ENCODE measurements at regions not wholly inside any gene's neighbourhood (a gene's known extent, or its start where the extent isn't known, plus 50 kb on each side); places are given as distances from the start of the nearest gene placed in this dataset.

- peak; percentile 57 for DNase-seq (ENCODE audit: low read depth)
- H3K4me3 ChIP-seq (ENCODE audit: low read depth, low read length): no peak overlapping the region
- TF ChIP-seq CTCF (IDR thresholded peaks at IDR 0.05; ENCODE audit: insufficient read depth, low read depth, low read length, missing control alignments): no peak
Measured at GRCh38 chr11:8777907-8778767, 95.5 kb downstream of the RPL27A start.

- no peak for DNase-seq (ENCODE audit: low read depth)
- H3K4me3 ChIP-seq (ENCODE audit: low read depth, low read length): no peak overlapping the region
- TF ChIP-seq CTCF (IDR thresholded peaks at IDR 0.05; ENCODE audit: insufficient read depth, low read depth, low read length, missing control alignments): no peak
Measured at GRCh38 chr11:8779107-8779506, 96.5 kb downstream of the RPL27A start.

- H3K4me3 ChIP-seq (ENCODE audit: low read depth, low read length): no peak overlapping the region
- no peak for DNase-seq (ENCODE audit: low read depth)
- TF ChIP-seq CTCF (IDR thresholded peaks at IDR 0.05; ENCODE audit: insufficient read depth, low read depth, low read length, missing control alignments): no peak
Measured at GRCh38 chr11:8779732-8780131, 97.1 kb downstream of the RPL27A start.

- no peak for TF ChIP-seq CTCF (IDR thresholded peaks at IDR 0.05; ENCODE audit: insufficient read depth, low read depth, low read length, missing control alignments)
- H3K4me3 ChIP-seq (ENCODE audit: low read depth, low read length): no peak overlapping the region
- DNase-seq (ENCODE audit: low read depth): no peak
Measured at GRCh38 chr11:8784954-8785353, 102.4 kb downstream of the RPL27A start.

GRCh38 chr11:8785457-8785856 lies 102.9 kb downstream of the RPL27A start:
- no peak overlapping the region for H3K4me3 ChIP-seq (ENCODE audit: low read depth, low read length)
- DNase-seq (ENCODE audit: low read depth): no peak
- no peak for TF ChIP-seq CTCF (IDR thresholded peaks at IDR 0.05; ENCODE audit: insufficient read depth, low read depth, low read length, missing control alignments)

- peak; percentile 32 for DNase-seq (ENCODE audit: low read depth)
- H3K4me3 ChIP-seq (ENCODE audit: low read depth, low read length): no peak overlapping the region
- TF ChIP-seq CTCF (IDR thresholded peaks at IDR 0.05; ENCODE audit: insufficient read depth, low read depth, low read length, missing control alignments): no peak
Measured at GRCh38 chr11:8785998-8786397, 103.4 kb downstream of the RPL27A start.

- DNase-seq (ENCODE audit: low read depth): no peak
- H3K4me3 ChIP-seq (ENCODE audit: low read depth, low read length): no peak overlapping the region
- no peak for TF ChIP-seq CTCF (IDR thresholded peaks at IDR 0.05; ENCODE audit: insufficient read depth, low read depth, low read length, missing control alignments)
Measured at GRCh38 chr11:8786933-8787332, 104.3 kb downstream of the RPL27A start.
